ENCODE measurements at regions not wholly inside any gene's neighbourhood (a gene's known extent, or its start where the extent isn't known, plus 50 kb on each side); places are given as distances from the start of the nearest gene placed in this dataset.

GRCh38 chr14:106442857-106443256 is 916.5 kb downstream of the TMEM121 start:
- no peak for TF ChIP-seq CTCF (IDR thresholded peaks at IDR 0.05)
- no peak for TF ChIP-seq POLR2AphosphoS5 (IDR thresholded peaks at IDR 0.05)
- no peak for TF ChIP-seq POLR2A (IDR thresholded peaks at IDR 0.05)

Measured in stomach (tissue), 4 donors.